EH (cell line): ENCODE measurements at regions not wholly inside any gene's neighbourhood (a gene's known extent, or its start where the extent isn't known, plus 50 kb on each side); places are given as distances from the start of the nearest gene placed in this dataset.
"Not testable (repeated sequence)": the region's sequence is repeated elsewhere in the genome, so short reads cannot be mapped to it uniquely, and the experiment has no call there.

Experiments used
- DNase-seq: peaks from one replicate; pipeline ENCODE4 v3.0.0-alpha.2; 2015; ENCODE audit warnings: low read depth

GRCh38 chr18:79579807-79580497 lies 99.7 kb upstream of the CTDP1 start:
- DNase-seq = peak; percentile 5

GRCh38 chr18:79580498-79581171 lies 99.0 kb upstream of the CTDP1 start:
- no peak for DNase-seq

- no peak for DNase-seq
Observed at GRCh38 chr18:79581406-79581805, 98.2 kb upstream of the CTDP1 start.

- no peak for DNase-seq
Observed at GRCh38 chr18:79581911-79582310, 97.7 kb upstream of the CTDP1 start.

- no peak for DNase-seq
Observed at GRCh38 chr18:79582978-79583377, 96.6 kb upstream of the CTDP1 start.

- DNase-seq = no peak
Observed at GRCh38 chr18:79583426-79583825, 96.2 kb upstream of the CTDP1 start.

- no peak for DNase-seq
Observed at GRCh38 chr18:79583984-79584401, 95.6 kb upstream of the CTDP1 start.

- no peak for DNase-seq
Observed at GRCh38 chr18:79584491-79585394, 94.9 kb upstream of the CTDP1 start.

GRCh38 chr18:79585395-79586370 lies 93.9 kb upstream of the CTDP1 start:
- no peak for DNase-seq

- DNase-seq = no peak
Observed at GRCh38 chr18:79586436-79587225, 93.0 kb upstream of the CTDP1 start.

- DNase-seq = no peak
Observed at GRCh38 chr18:79587226-79587741, 92.3 kb upstream of the CTDP1 start.

- no peak for DNase-seq
Observed at GRCh38 chr18:79587779-79588635, 91.6 kb upstream of the CTDP1 start.

- DNase-seq = peak; percentile 81
Observed at GRCh38 chr18:79588636-79589481, 90.7 kb upstream of the CTDP1 start.

GRCh38 chr18:79589601-79590091 lies 90.0 kb upstream of the CTDP1 start:
- no peak for DNase-seq

- peak; percentile 6 for DNase-seq
Observed at GRCh38 chr18:79590191-79591031, 89.2 kb upstream of the CTDP1 start.

- DNase-seq = no peak
Observed at GRCh38 chr18:79591032-79591308, 88.6 kb upstream of the CTDP1 start.

- DNase-seq = not testable (repeated sequence)
Observed at GRCh38 chr18:79592684-79593083, 86.9 kb upstream of the CTDP1 start.
